PC-9 (cell line): ENCODE measurements at regions not wholly inside any gene's neighbourhood (a gene's known extent, or its start where the extent isn't known, plus 50 kb on each side); places are given as distances from the start of the nearest gene placed in this dataset.

Experiments
- CTCF ChIP-seq: fragments of 200-600 bp; sonication (generic); conservative IDR thresholded peaks from 2 replicates; pipeline ENCODE4 v1.6.1; 2017; ENCODE audit warnings: mixed run types, antibody characterized with exemption, mild to moderate bottlenecking, moderate library complexity
- EZH2 ChIP-seq: fragments of 200-600 bp; sonication (generic); IDR thresholded peaks from 2 replicates; pipeline ENCODE4 v1.8.0; 2017; ENCODE audit warnings: antibody characterized with exemption, low read depth

GRCh38 chr10:16348891-16349290 is 87.9 kb upstream of the PTER start:
- TF ChIP-seq CTCF, result no peak
- TF ChIP-seq EZH2, result no peak
